Fibroblast of skin of left quadriceps (primary cell): ENCODE measurements at regions not wholly inside any gene's neighbourhood (a gene's known extent, or its start where the extent isn't known, plus 50 kb on each side); places are given as distances from the start of the nearest gene placed in this dataset.
"Not testable (repeated sequence)": the region's sequence is repeated elsewhere in the genome, so short reads cannot be mapped to it uniquely, and the experiment has no call there.

Source experiments
- DNase-seq, 2 experiments: peaks; one replicate each; pipeline ENCODE4 v3.0.0-alpha.2; 2013; ENCODE audit warnings: low read depth in 2 of 2

DNA sequence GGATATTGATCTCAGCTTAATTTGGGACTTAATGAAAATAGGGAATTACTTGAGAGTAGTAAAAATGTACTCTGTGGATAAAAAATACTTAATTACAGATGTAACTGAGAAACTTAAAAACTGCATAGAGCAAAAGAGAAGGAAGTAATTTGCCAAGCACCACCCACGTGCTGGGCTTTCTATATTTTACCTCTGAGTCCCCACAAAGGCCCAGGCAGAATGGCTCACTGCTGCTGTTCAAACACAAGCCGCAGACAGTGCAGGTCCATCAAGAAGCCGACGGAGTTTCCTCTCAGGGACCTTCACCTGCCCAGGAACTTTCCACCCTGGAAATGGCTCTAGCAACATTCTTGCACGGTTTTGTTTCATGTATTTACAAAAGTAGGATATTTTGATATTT lies 77.2 kb upstream of the TRPM1 start:
- DNase-seq: no peak

DNA sequence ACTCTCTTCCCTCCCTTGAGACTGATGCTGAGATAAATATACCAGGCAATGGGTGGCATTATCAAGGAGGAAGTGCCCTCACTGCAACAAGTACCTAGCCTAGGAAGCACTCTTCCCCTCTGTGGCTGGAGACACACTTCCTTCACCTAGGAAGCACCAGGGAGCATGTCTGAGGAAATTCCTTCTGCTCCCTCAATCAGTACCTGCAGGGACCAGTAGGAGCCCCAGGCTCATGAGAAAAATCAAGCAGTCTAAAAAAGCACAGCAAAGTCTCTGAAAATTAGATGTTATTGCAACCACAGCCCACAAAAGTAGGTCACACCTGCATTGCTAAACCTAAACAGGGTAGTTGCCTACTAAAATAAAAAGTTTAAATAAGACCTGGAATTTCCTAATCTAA lies 78.2 kb upstream of the TRPM1 start:
- no peak for DNase-seq

DNA sequence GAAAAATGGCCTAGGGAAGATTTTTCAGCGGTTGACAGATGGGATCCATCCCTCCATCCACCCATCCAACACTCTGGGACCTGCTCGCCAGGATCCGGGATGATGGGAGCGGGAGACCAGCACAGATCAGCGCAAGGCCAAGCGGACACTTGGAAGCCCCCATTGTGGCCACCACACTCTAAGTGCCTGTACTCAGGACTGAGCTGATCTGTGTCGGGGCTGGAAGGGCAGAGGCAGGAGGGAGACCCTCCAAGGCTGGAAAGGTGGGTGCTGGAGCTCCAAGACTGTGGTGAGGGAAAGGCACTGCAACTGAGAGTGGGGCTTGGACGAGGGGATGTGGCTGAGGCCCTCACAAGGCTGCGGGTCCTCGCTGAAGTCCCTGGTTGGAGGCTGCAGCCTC lies 91.8 kb upstream of the TRPM1 start:
- DNase-seq: no peak

DNA sequence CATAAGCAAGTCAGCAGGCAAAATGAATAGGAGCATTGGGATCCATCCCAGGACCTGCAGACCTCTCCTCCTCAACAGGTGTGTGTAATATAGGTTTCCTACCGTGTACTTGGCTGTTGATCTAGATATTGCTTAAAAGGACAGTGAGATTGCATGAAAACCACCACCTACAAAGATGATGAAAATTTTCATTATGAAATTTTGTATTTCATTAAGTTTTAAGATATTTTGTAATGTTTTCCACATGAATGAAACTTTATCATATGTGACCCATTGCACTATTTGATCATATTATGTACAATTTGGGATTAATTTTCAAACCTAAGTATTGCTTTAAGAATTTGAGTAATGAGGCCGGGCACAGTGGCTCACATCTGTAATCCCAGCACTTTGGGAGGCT lies 94.3 kb upstream of the TRPM1 start:
- no peak for DNase-seq

DNA sequence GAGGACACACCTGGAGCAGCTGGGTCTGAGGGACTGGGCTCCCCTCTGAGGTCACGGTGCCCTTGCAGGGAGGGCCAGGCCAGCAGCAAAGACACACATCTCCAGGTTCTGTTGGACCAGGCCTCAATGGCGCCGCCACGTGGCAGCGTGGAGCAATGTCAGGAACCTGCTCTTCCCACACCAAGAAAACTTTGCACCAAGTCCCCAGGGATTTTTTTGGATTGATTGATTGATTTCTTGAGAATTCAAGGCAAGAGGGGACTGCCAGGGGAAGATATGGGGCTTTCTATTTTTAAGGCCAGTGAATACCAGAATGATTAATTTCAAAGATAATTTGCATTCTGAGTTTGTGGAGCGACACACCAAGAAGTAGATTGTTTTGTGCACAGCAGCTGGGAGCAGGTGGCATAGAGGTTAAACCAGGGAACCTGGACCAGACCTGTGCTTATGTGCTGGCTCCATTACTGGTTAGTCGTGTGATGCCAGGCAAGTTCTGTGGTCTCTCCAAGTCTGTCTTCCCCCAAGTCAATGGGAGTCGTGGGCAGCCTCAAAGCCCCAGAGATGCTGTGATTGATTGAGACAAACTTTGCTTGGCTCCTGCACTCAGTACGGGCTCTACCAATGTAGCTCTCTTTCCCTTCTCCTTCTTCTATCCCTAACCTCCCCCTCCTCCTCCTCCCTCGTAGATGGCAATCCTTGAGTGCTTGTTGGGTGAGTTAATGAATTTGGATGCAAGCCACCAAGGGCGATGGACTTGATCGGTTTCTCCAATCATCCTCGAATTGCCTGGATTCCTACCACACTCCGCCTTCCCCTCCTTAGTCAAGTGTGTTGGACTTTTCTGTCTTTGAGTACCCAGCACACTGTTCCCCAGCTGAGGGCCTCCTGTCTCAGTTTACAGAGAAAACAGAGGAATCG lies 96.2 kb upstream of the TRPM1 start:
- DNase-seq: no peak

DNA sequence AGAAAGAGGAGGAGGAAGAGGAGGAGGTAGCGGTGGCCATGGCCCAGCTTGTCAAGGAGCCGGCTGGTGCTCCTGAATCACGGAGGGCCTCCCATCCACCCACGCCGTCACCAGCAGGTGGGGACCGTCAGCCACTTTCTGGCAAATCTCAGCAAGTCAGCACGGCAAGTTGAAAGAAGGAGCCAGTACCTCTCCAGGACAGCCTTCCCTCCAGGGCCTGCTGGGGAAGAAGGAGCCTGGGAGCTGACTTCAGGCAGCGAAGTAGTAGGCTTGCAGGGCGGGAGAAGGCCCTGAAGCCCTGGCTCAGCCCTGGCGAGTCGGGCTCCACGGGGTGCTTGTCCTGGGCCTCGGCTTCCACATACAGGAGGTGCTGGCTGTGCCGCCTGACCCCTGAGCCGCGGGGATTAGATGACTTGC lies 99.2 kb upstream of the TRPM1 start:
- DNase-seq: peak; percentile 19 to 25

DNA sequence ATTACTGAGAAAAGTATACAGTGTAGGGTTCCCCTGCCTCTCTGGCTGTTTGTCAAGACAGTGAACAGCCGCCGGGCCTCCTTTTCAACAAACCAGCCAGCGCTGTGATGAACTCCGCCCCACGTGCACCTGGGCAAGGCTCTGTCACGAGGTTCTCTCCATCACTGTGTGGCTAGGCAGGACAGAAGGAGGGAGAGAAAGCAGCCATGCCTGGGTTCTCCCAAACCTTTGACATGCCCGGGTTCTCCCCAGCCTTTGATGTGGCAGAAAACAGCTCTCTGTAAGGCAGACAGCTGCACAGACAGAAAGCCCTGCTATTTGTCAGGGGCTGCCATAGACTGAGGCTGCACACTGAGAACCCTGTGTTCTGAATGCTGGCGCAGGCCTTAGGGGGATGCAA lies 101.4 kb upstream of the TRPM1 start:
- no peak for DNase-seq

DNA sequence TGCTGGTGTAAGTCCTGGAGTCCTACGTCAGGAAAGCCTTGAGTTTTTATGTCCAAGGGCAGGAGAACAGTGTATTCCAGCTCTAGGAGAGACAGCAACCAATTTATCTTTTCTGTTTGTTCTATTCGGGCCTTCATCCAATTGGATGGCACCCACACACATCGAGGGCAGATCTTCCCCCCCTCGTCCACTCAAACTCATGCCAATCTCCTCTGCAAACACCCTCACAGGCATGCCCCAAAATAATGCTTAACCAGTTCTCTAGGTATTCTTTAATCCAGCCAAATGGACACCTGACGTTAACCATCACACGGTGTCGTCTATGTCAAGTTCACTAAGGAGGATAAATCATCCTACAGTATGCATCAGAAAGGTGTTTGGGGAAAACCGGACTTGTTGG lies 102.5 kb upstream of the TRPM1 start:
- no peak for DNase-seq

DNA sequence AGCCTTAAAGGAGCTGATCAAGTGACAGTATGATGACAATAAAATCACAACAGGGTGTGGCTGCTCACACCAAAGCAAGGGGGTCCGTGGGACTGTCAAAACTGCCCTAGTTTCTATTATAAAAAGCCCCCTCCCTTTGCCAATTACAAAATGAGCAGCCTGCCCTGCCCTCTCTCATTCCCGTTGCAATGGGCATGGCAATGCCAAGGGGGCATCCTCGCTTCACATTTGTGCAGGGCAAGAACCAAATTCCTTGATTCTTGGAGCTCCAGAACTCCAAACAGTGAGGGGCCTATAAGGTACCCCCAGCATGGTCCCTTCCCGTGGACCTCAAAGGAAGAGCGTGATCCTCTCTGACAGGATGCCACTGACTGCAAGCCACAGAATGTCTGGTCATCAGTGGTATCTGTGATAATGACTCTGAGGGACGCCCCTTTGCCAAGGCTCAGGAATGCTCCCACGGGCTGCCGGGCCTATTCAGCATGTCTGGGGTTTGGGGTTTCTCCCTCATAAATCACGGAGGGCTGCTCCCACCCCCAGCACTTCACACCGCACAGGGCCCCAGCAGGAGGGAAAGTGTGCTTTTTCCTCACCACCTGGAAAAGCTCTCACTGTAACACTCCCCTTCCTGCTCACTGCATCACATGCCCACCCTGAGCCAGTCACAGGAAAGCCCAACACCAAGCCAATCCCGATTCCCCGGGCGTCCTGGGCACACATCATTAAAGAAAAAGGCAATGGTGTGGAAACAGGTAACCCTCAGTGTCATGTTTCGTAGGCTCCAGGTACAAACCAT lies 105.1 kb upstream of the TRPM1 start:
- DNase-seq: no peak

DNA sequence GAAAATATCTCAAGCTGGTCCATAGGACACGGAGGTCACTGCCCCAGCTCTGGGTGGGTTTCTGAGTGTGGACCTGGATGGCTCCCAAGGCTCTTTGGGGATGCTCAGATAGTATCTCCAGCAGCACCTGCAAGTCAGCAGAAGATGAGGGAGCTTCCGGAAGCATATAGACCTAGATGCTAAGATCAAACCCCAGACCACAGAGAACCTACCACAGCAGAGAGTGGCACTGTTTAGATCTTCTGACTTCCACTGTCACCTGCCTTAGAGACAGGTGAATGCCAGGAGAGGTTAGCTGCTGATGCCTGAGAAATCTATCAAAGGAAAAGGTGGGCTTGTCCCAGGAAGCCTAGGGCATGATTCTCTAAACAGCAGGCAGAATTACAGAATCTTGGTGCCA lies 105.7 kb upstream of the TRPM1 start:
- DNase-seq: no peak

DNA sequence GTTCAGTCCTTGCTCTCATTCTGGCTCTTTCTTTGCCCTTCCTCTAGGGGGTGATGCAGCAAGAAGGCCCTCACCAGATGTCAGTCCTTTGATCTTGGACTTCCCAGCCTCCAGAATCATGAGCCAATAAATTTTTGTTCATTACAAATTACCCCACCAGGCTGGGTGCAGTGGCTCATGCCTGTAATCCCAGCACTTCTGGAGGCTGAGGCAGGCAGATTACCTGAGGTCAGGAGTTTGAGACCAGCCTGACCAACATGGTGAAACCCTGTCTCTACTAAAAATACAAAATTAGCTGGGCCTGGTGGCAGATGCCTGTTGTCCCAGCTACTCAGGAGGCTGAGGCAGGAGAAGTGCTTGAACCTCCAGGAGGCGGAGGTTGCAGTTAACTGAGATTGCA lies 106.3 kb upstream of the TRPM1 start:
- DNase-seq: not testable (repeated sequence)

DNA sequence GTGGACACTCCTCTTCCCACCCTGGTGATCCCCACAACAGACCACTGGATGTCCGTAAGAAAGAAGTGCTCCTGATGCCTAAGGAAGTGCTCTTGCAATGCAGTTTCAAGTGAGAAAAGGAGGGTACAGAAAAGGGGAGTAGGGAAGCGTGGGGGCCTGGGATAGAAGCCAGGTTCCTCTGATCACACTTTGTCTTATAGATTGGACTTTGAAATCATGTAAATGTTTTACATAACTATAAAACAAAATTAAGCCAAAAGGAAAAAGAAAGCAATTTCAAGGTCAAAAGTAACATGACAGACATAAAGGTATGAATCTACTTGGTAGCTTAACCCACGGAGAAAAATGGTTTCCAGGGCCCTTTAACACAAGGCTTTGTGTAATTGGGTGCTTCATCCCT lies 107.3 kb upstream of the TRPM1 start:
- DNase-seq: no peak

DNA sequence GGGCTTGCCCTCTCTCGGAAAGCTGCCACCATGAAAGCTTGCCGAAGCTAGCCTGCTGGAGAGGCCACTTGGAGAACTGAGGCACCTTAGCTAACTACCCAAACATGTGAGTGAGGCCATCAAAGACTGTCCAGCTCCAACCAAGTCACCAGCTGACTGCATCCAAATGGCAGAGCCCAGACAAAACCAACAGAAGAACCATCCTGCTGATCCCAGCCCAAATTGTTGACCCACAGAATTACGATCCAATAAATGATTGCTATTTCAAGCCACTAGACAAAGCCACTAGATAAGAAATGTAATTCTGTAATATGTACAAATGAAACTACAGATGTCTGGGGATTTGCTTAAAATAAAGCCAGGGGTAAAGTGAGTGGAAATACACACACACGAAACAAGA lies 109.8 kb upstream of the TRPM1 start:
- DNase-seq: no peak

DNA sequence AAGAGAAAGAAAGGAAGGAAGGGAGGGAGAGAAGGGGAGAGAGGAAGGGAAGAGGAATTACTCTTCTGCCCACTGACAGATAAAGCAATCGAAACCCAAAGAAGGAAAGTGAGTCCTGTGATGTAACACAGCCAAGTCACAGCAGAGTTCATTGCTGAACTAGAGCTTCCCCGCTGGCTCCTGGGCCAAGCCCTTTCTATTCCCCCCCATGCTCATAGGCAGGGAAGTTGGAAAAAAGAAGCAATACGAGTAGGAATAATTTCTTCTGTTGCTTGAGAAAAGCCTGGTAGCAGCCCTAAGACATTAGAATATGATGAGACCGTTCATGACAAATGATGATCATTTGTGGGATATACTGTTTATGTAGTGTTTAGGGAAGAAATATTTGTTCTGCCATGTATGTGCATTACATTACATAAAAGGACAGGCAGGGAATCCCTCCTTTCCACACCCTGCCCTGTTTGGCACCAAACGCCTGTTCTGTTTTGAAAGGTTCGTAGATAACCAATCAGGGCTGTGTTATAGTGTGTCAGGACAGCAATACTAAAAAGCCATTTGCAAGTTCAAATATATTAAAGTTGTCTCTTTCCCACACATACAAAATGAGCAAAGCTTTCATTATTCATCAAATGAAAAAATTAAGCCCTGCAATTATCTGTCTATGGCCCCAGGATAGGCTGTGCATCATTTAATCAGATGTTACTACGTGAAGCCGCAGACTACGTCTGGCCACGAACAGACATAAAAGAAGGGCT lies 111.0 kb upstream of the TRPM1 start:
- no peak for DNase-seq

DNA sequence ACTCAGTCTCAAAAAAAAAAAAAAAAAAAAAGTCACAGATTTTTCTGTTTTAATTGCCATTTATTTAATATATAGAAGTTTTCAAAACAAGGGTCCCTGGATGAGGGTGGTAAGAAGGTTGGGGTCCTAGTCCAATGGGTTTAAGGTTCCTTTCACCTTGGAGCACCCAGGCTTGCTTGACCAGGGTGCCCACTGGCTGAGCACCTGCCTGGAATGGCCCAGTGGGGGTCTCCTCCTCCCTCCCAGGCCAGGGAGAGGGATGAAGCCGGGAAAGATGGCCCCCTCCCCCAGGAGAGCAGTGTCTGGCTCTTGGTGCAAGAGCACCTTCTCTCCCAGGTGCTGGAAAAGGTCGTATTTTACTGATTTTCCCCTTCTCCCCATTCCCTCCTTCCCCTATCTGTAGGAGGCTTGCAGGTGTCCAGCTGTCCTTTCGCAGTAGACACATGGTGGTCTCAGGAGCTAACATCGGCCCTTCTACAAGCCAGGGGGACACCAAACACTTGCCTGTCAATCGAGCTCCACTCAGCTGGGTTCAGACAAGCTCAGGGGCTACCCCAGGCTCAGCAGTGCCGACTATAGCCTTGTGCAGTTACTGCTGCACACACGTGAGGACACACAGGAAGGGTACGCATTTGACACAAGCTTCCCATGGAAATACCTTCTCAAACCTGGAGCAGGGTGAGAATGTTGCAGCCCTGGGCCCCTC lies 112.3 kb upstream of the KLF13 start:
- no peak for DNase-seq

DNA sequence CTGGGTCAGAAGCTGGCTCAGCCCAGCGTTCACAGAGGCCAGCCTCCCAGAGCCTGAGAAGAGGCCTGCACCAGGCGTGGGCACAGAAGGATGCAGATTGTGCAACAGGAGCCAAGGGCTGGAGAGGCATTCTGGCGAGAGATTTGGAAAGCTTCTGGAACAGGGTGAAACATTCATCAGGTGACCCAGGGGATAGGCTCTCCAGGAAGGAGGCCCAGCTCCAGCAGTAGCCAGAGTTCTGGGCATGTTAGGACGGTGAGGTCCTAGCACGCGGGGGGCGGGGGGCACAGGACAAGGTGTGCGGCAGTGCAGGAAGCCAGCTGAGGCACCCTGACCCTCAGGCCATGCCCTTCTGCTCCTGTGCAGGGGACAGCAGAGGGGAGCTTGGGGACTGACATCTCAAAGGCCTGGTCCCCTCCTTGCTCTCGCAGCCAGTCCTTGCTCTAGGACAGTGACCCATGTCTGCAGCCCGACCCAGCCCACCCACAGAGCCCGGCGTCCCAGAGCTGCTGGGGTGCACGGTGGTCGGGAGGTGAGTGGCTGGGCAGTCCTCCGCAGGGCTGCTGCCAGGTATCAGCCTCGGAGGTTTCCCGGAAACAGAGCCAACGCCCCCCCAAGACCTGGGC lies 111.7 kb upstream of the KLF13 start:
- no peak for DNase-seq

DNA sequence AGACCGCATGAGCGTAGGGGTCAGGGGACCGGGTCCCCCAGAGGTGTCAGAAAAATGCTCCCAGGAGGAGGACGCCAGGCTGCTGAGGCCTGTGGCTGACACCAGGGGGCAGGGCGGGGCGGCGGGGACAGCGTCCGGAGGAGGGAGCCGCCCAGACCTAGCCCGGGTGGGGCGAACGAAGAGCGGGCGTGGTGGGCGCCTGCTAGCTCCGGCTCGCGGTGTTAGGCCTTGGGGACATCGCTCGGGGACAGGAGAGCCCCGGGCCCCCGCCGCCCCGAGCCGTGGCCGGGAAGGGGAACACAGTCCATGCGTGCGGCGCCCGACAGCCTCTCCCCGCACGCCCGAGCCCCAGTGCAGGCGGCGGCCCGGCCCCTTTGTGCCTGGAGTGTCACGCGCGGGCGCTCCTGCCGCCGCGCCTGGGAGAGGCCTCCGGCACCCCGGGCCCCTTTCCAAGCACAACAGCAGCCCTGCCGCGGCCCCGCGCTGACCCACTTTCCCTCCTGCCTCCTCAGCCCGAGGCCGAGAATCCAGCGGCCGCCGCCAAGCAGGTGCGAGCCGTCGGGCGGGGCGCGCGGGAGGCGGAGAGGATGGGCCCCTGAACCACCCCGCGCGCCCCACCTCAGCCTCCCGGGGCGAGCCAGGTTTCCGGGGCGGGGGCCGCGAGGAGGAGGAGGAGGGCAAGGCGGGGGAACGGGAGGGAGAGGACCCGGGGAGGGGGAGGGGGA lies 111.0 kb upstream of the KLF13 start:
- peak in 1 of 2 experiments; percentile 13 for DNase-seq

DNA sequence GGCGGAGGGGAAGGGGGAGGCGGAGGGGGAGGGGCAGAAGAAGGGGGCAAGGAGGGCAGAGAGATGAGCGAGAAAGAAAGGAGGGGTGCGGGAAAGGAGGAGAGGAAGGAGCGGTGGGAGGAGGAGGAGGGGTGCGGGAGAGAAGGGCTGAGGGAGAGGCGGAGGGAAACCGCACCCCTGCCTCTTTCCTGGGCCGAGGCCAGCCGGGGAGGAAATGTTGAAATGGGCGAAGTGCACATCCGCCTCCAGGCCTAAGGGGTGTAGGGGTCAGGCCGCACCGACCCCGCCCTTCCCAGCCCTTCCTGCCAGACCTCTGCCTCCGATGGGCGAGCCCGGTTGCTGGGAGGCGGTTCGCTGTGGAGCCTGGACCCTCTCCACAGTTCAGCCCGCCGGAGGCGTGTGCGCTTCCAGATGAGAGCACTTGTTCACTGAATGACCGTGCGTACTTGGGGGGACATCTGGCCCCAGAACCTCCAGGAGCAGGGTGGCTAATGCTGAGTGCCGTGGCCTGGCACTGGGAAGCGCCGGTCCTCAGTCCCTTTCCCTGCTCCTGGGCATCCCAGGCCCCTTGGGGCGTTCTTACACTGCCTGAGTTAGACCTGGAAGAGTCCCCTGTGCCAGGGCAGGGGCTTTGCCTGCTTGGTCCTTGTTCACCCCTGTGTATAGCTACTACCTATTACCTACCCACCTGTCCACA lies 110.3 kb upstream of the KLF13 start:
- peak in 1 of 2 experiments; percentile 8 for DNase-seq

DNA sequence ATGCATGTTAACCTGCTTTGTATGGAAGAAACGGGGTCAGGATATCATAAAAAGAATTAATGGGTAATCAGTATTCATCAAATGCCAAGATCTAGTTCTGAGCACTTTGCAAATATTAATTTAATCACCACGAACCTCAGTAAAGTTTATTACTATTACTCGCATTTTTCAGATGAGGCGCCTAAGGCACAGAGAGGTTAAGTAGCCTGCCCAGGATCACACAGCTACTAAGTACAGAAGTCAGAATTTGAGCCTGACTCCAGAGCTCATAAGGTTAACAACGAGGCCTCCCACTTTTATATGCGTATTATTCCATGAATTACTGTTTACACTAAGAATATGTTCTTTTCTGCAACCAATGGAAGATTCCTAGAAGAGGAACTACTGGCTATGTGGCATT lies 109.6 kb upstream of the KLF13 start:
- DNase-seq: no peak
